Fibroblast of mammary gland (primary cell): ENCODE measurements at regions not wholly inside any gene's neighbourhood (a gene's known extent, or its start where the extent isn't known, plus 50 kb on each side); places are given as distances from the start of the nearest gene placed in this dataset.

ENCODE experiments used
- DNase-seq: peaks from one replicate; pipeline ENCODE4 v3.0.0-alpha.2; 2010; ENCODE audit warnings: low read depth
- H3K4me3 ChIP-seq: 2 replicates; pipeline ENCODE4 v1.5.1; 2011; ENCODE audit warnings: low read depth, mild to moderate bottlenecking, low read length, moderate library complexity; ENCODE audit not compliant: control insufficient read depth
- TF ChIP-seq, protein P1 (sequence below): conservative IDR thresholded peaks from 2 replicates; pipeline ENCODE4 v1.5.1; 2011; ENCODE audit warnings: low read depth, low read length, inconsistent platforms; ENCODE audit not compliant: control insufficient read depth, insufficient read depth

DNA sequence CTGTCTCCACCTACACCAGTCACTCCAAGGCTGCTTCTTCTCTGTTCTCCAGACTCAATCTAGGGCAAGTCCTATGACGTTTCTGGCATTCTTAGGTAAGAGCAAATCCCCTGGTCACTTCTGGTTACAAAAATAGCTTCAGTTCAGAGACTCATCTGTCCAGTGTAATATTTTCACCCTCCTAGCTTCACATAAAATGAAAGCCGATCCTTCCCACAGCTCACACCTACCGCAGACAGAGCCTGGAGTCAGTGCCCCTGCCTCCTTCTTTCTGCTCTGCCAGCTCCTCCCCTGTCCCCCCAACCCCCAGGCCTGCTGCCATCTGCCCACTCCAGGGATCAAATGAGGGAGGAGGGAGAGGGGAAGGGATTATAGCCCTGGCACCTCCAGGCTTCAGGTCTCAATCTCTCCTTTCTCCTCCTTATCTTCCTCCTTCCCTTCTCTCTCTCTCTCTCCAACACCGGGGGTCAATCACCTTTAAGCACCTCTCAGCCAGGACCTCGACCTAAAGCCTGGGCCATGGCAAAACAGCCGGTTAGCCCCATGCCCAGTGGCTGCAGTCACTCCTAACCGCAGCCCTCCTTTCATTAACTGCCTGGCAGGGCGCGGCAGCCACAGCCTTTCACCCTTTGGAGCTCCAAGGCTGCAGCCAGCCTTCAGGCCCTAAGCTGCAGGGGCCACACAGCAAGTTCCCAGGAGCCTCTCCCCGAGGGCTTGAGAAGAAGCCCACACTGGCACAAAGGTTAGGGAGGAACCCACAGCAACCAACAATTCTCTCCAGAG is 292.6 kb upstream of the MGMT start:
- DNase-seq: no peak
- TF ChIP-seq, protein P1, sequence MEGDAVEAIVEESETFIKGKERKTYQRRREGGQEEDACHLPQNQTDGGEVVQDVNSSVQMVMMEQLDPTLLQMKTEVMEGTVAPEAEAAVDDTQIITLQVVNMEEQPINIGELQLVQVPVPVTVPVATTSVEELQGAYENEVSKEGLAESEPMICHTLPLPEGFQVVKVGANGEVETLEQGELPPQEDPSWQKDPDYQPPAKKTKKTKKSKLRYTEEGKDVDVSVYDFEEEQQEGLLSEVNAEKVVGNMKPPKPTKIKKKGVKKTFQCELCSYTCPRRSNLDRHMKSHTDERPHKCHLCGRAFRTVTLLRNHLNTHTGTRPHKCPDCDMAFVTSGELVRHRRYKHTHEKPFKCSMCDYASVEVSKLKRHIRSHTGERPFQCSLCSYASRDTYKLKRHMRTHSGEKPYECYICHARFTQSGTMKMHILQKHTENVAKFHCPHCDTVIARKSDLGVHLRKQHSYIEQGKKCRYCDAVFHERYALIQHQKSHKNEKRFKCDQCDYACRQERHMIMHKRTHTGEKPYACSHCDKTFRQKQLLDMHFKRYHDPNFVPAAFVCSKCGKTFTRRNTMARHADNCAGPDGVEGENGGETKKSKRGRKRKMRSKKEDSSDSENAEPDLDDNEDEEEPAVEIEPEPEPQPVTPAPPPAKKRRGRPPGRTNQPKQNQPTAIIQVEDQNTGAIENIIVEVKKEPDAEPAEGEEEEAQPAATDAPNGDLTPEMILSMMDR: no peak
- no peak overlapping the region for H3K4me3 ChIP-seq

DNA sequence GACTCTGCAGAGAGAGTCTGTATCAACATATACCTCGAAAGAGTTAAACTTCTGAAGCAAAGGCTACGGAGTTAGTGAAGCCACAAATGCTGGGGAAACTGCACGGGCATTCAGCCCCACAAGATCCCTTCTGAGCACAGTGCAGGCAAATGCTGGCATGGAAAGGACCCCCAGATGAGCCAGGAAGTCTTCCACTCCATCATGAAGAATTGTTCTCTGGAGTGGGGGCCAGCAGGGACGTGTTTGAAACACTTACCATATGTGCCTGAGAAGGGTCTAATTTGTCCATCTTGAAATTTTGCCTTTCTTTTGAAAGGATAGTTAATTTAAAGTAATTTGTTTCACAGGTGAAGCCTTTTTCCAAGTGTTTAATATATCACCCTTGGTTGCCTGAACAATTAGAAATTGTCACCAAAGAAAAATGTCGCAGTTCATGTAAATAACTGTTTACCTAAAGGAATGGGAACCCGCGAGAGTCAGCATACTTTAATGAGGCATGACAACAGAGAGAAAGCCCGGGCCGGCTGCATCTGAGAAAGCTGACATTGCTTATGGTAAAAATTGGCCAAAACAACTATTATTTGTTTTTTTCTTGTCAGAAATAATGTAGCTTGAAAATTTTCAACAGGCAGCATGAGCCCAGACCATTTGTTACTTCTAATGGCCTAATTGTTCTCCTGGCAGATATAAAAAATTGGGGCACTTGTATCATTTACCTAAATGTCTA is 287.6 kb upstream of the MGMT start:
- TF ChIP-seq, protein P1: no peak
- DNase-seq: no peak
- H3K4me3 ChIP-seq: no peak overlapping the region

DNA sequence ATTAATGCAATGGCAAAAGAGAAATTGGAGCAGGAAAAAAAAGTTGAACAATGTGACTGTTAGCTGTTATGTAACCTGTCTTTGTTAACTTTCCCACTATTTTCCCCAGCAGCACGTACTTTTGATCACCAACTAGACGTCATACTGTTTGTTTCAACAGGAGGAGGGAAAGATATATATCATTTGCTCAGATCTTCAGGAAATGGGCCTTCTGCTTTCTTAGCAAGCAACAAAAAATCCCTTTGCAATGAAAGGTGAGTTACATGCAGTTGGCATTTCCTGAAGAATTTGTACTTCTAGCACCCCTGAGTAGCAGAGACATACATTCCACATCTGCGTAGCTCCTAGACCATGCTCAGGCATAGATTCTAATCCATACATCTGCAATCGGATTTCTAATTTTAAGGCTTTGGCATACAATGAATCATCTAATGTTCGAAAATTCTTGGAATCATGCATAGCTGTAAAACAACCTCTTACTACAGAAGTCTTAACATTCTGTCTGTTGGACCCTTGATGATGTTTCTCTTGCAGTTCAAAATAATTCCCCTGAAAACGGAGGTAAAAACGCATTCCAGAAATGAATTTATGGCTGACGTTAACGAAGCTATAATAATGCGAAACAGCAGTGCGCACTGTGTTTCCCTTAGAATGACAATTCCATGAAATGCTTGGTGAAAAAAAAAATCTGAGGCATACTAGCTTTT is 286.9 kb upstream of the MGMT start:
- TF ChIP-seq, protein P1: no peak
- H3K4me3 ChIP-seq: no peak overlapping the region
- no peak for DNase-seq

DNA sequence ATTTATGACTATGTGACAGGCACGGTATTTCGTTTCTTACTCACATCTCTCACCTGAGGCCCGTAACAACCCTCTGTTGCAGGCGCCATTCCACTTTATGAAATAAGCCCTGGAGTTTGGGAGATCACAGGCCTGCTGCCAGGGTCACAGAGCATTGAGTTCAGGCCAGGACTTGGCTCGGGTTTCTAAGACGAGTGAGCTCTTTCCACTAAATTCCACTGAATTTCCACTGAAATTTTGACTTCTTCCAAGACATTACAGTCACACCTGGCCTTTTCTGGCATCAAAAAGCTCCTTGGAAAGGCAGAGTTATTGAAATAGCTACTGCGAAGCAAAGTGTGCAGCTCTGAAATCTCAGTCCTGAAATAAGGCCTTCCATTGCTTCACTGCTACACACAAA is 282.8 kb upstream of the MGMT start:
- TF ChIP-seq, protein P1: no peak
- no peak for DNase-seq
- no peak overlapping the region for H3K4me3 ChIP-seq

DNA sequence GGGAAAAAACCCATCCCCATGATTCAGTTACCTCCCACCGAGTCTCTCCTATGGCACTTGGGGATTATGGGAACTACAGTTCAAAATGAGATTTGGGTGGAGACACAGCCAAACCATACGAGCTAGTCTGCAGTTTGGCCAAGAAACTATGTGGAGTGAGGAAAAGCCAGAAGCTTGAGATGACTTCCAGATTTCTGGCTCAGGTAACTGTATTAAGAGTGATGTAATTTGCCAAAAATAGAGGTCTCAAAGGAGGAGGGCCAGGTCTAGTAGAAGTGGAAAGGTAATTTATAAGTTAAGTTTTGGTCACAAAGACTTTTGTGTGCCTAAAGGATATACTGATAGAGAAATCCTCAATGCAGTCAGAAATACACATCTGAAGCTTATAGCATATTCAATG is 279.7 kb upstream of the MGMT start:
- no peak for DNase-seq
- TF ChIP-seq, protein P1: no peak
- no peak overlapping the region for H3K4me3 ChIP-seq

DNA sequence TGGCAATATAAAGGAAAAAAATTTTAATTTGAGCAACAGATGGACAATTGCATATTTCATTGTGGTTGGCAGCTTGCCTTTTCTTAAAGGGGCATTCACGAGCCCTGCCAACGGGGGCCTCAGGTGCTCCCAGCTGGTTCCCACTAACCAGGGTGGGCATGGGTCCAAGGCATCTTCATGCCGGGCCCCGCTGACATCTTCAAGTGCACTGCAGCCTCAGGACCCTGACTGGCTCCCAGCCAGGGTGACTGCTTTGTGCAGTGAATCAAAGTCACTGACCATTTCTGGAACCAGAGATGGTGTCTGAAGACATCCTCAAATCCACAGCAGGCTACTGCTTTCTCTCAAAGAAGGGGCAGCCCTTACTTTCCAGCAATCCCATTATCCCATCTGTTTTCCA is 275.2 kb upstream of the MGMT start:
- no peak for DNase-seq
- TF ChIP-seq, protein P1: no peak
- no peak overlapping the region for H3K4me3 ChIP-seq
